ENCODE measurements at regions not wholly inside any gene's neighbourhood (a gene's known extent, or its start where the extent isn't known, plus 50 kb on each side); places are given as distances from the start of the nearest gene placed in this dataset.

- ATAC-seq (no peak), DNase-seq (no peak)
- intact Hi-C loops (cut with micrococcal nuclease) = loop anchor here (10.0 kb wide), 1 partner anchor 742 kb away; no protein-coding TSS in a partner anchor
Observed at GRCh38 chr6:44626616-44627015, 239.1 kb downstream of the CDC5L start.

- intact Hi-C loops (cut with micrococcal nuclease) = loop anchor here (10.0 kb wide), 1 partner anchor 742 kb away; no protein-coding TSS in a partner anchor
- DNase-seq (peak; percentile 46), ATAC-seq (peak; percentile 66)
Observed at GRCh38 chr6:44627091-44627882, 239.8 kb downstream of the CDC5L start.

GRCh38 chr6:44627883-44628271, 240.4 kb downstream of the CDC5L start:
- ATAC-seq = no peak
- intact Hi-C loops (cut with micrococcal nuclease) = loop anchor here (10.0 kb wide), 1 partner anchor 743 kb away; no protein-coding TSS in a partner anchor
- no peak for DNase-seq

GRCh38 chr6:44628347-44628746, 240.8 kb downstream of the CDC5L start:
- intact Hi-C loops (cut with micrococcal nuclease) = loop anchor here (10.0 kb wide), 1 partner anchor 744 kb away; no protein-coding TSS in a partner anchor
- no peak for DNase-seq
- no peak for ATAC-seq

- ATAC-seq = no peak
- intact Hi-C loops (cut with micrococcal nuclease) = loop anchor here (10.0 kb wide), 1 partner anchor 745 kb away; no protein-coding TSS in a partner anchor
Observed at GRCh38 chr6:44629636-44630035, 242.1 kb downstream of the CDC5L start.

GRCh38 chr6:44630125-44631028, 242.9 kb downstream of the CDC5L start:
- DNase-seq (peak; percentile 50), ATAC-seq (peak; percentile 65)

More at GRCh38 chr6:44629636-44630035, 242.1 kb downstream of the CDC5L start:
- DNase-seq = no peak

GRCh38 chr6:44631968-44632367, 244.5 kb downstream of the CDC5L start:
- ATAC-seq = no peak
- DNase-seq = no peak
- intact Hi-C loops (cut with micrococcal nuclease) = no loop called here

More at GRCh38 chr6:44630125-44631028, 242.9 kb downstream of the CDC5L start:
- intact Hi-C loops (cut with micrococcal nuclease) = no loop called here

GRCh38 chr6:44634321-44634720, 246.8 kb downstream of the CDC5L start:
- DNase-seq = no peak
- intact Hi-C loops (cut with micrococcal nuclease) = no loop called here
- no peak for ATAC-seq

- intact Hi-C loops (cut with micrococcal nuclease) = no loop called here
- ATAC-seq (no peak), DNase-seq (no peak)
Observed at GRCh38 chr6:44635486-44635885, 248.0 kb downstream of the CDC5L start.

GRCh38 chr6:44636561-44637248, 249.2 kb downstream of the CDC5L start:
- no peak for DNase-seq
- intact Hi-C loops (cut with micrococcal nuclease) = no loop called here
- no peak for ATAC-seq

GRCh38 chr6:44641344-44642031, 254.0 kb downstream of the CDC5L start:
- intact Hi-C loops (cut with micrococcal nuclease) = loop anchor here (10.0 kb wide), 1 partner anchor 167 kb away; no protein-coding TSS in a partner anchor
- no peak for DNase-seq

GRCh38 chr6:44642349-44642748, 254.8 kb downstream of the CDC5L start:
- ATAC-seq (no peak), DNase-seq (no peak)
- intact Hi-C loops (cut with micrococcal nuclease) = loop anchor here (10.0 kb wide), 1 partner anchor 168 kb away; no protein-coding TSS in a partner anchor

More at GRCh38 chr6:44641344-44642031, 254.0 kb downstream of the CDC5L start:
- peak; percentile 31 for ATAC-seq

- ATAC-seq = no peak
- intact Hi-C loops (cut with micrococcal nuclease) = loop anchor here (10.0 kb wide), 1 partner anchor 168 kb away; no protein-coding TSS in a partner anchor
- DNase-seq = no peak
Observed at GRCh38 chr6:44642870-44643522, 255.5 kb downstream of the CDC5L start.

GRCh38 chr6:44645276-44645675, 257.8 kb downstream of the CDC5L start:
- no peak for DNase-seq
- intact Hi-C loops (cut with micrococcal nuclease) = loop anchor here (10.0 kb wide), 1 partner anchor 170 kb away; no protein-coding TSS in a partner anchor
- no peak for ATAC-seq

- intact Hi-C loops (cut with micrococcal nuclease) = loop anchor here (10.0 kb wide), 1 partner anchor 172 kb away; no protein-coding TSS in a partner anchor
- no peak for ATAC-seq
- DNase-seq = no peak
Observed at GRCh38 chr6:44646355-44646754, 258.8 kb downstream of the CDC5L start.

GRCh38 chr6:44649365-44650025, 262.0 kb downstream of the CDC5L start:
- no peak for ATAC-seq

GRCh38 chr6:44650495-44650894, 263.0 kb downstream of the CDC5L start:
- intact Hi-C loops (cut with micrococcal nuclease) = loop anchor here (10.0 kb wide), 1 partner anchor 1064 kb away; no protein-coding TSS in a partner anchor
- no peak for DNase-seq
- ATAC-seq = no peak

More at GRCh38 chr6:44649365-44650025, 262.0 kb downstream of the CDC5L start:
- no peak for DNase-seq
- intact Hi-C loops (cut with micrococcal nuclease) = loop anchor here (10.0 kb wide), 2 partner anchors 175 to 1065 kb away; no protein-coding TSS in a partner anchor
